Forelimb muscle (tissue), 1 donor: ENCODE measurements at regions not wholly inside any gene's neighbourhood (a gene's known extent, or its start where the extent isn't known, plus 50 kb on each side); places are given as distances from the start of the nearest gene placed in this dataset.

ENCODE experiments used
- DNase-seq: peaks from one replicate; pipeline ENCODE4 v3.0.0-alpha.2; 2013; ENCODE audit warnings: low read depth

DNA sequence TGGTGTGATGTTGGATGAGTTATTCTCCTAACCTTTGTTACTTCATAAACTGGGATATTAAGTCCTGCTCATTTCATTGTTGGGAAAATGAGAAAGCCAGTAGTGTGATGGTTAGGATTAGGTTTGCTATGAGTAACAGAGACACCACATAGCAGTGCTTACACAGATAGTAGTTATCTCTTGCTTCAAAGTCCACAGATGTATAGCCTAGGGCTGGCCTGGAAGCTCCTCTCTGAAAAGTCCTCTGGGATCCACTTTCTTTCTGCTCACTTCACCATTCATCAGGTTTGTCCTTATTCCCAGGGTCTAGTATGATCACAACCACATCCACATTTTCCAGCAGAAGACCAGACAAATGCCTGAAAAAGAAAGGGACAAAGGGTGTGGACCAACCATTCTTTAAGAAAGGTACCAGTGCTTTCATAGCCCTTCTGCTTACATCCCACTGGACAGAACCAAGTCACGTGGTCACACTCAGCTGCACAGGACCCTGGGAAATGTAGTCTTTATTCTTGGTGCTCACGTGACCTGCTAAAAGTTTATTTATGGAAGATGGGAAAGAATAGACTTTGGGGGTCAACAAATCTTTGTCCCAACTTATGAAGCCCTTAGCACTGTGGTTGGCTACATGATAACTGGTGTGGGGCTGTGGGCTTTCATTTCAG lies 108.9 kb downstream of the INSIG2 start:
- DNase-seq, result no peak

DNA sequence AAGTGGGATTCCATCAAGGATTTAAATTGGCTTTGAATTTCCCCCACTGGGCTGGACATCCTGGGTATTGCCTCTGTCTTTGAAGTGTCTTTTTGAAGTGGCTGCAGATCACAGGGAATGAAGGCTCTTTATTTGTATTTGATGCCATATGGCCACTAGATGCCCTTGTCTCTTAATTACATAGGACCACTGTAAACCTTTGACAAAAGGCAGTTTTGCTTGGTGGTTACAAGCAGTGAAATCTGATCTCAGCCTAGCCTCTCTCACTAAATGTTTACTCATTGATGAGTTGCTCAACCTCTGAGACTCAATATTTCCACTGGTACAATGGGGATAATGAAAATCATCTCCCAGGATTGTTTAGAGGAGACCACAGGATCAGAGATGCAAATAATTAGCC lies 102.2 kb downstream of the INSIG2 start:
- no peak for DNase-seq

DNA sequence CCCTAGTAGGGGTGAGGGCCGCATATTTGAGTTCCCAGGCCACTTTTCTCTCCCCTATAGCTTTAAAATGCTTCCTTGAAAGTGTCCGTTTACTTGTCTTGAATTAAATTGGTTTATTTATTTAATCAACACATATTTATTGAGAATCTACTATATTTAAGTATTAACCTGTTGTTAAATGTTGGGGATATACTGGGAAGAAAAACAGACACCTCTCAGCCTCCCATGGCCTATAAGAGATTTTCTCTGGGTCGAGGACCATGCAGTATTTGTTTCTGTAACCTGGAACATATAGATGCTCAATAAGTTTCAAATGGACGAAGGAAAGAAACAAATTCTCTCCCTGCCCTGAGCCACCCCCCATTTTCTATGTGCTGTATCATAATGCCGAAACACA lies 98.6 kb downstream of the INSIG2 start:
- DNase-seq, result no peak

DNA sequence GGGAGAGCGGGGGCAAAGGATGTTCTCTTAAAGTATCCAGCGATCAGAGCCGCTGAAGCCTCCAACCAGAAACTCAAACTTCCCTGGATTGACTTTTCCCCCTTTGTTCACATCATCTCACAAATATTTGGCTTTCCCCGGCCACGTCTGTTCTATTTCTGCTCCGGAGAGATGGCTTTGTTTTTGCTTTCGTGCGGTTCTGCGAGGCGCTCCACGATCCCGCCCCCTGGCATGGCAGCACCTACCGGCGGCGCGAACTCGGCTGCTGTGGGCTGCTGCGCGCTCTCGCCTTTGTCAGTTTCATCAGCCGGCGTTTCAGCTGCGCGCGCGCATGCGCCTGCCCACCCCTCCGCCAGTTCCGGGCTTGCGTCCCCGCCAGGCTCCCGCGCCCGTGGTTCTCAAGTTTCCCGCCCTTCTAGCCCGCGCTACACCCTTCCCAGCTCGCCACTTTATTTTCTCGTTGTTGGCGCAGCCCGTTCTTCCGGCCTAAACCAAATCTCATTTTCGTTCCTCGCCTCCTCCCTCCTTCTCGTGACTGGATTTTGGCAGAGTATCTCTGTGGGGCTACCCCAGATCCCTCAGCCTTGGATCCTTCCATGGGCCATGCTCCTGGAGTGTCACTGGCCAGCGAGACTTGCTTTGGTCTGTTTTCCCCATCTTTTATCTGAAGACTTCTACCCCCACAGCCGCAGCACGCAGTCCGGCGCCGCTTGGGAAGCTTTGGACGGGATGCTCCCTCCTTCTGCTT lies 98.0 kb downstream of the INSIG2 start:
- peak; percentile 63 for DNase-seq

DNA sequence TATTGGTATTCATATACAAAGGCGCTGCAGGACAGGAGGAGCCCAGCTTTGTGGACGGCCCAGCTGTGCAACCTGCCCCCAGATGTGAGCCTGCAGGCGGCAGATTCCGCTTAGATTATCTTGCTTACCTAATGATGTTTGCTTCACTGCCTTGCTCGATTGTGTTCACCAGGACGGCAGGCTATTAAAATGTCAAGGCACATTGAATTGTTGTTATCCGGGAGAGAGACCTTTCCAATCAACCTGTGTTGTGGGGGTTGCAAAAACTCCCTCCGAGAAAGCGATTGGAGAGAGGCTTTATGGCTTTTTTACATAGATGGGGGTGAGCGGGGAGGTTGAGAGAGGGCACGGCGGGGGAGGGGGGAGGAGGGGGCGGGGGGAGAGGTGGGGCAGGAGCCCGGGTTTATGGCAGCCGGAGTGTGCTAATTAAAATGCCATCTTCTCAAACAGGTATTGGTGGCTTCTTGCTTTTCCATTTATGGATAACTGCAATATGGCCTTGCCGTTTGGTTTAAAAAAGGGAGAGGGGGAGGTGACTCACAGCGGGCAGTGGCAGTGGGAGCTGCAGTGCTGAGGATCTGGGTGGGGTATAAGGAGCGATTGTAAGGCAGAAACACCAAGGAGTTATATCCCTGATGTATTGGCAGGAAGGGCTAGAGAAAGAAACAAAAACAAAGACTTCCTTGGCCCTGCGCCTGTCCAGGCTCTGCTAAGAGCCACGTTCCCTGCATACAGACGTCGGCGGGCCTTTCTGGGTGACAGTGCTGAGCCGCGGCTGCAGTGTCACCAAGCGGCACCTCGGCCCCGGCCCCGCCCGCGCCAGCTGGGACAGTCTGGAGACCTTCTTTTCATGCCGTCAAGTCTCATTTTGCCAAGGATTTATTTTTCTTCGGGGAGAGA lies 97.2 kb downstream of the INSIG2 start:
- DNase-seq, result no peak

DNA sequence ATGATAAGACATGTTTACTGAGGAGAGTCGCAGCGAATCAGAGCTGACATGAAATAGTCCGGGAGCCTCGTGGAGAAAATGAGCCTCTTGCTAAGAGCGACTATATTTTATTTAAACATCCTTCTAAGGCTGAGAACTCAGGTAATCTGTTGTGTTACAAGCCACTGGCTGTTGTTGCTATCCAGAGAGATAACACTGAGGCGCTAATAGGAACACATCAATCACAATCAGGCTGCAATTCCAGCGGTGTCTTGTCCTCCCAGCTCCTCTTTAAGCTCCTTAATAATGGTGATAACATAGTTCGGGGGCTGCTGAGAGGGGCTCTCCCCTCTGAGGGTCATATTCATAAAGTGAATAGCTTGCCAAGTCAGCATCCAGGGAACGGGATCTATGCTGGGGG lies 95.1 kb downstream of the INSIG2 start:
- DNase-seq, result no peak

DNA sequence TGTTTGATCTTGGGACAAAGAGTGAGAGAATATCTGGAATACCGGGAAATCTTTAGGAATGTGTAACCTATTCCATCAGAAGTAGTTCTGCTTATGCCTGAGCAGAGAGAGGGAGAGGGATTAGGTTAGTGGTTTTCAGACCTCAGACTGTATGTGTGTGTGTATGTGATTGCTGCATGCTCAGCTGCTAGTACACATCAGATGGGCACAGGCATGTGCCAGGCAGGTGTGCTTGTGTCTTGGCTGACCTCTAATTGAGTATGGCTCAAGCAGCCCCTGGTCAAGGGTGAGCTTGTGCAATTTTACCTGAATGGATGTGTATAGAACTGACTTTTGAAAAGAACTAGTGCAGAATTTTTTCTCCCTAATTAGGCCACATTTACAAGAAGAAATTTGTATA lies 91.2 kb downstream of the INSIG2 start:
- DNase-seq, result no peak

DNA sequence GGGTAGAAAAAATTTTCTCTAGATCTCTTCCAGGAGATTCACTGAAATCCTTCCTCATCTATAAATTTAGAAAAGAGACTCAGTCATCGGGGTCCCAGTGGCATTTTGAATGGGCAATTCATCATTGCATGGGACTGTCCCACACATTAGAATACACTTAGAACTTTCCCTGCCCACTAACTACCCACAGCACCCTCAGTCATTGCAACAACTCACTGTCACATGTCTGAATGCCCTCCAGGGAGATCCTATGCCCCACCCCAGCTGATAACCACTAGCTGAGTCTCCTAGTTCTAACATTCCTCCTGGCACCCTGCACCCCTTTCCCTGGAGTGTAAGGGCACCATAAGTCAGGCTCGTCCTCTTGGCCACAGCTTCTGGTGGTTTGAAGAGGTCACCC lies 89.6 kb downstream of the INSIG2 start:
- no peak for DNase-seq

DNA sequence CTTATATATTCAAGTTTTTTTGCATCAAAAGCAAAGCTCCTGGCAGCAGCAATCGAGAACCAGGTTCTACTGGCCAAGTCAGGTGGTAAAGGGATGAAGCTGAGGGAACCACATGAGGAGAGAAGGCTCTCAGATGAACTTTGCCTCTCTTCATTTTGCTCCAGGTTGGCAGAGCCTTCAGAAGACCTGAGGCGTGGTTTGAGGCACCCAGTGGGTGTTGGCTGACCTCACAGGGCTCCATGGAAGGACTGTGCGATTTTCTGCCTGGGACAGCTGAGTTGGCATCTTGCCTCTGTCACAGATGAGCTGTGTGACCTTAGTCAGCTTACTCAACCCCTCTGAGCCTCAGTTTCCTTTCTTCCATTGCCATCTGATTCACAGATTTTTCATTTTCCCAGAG lies 89.0 kb downstream of the INSIG2 start:
- DNase-seq, result no peak

DNA sequence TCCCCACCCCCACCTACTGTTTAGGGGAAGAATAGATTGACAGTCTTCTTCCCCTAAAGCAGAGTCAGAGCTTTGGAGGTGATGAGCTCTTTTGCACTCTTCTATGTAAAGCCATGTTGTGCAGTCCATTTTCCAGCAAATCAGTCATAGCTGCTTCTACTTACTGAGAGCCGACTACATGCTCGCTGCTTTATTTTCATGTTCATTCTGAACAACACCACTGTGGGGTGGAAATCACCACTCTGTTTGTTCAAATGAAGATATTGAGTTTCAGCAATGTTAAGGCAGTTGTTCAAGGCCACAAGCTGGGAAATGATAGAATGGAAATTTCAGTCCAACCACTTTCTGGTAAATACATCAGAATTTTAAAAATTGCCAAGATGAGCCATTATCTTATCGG lies 88.3 kb downstream of the INSIG2 start:
- no peak for DNase-seq

DNA sequence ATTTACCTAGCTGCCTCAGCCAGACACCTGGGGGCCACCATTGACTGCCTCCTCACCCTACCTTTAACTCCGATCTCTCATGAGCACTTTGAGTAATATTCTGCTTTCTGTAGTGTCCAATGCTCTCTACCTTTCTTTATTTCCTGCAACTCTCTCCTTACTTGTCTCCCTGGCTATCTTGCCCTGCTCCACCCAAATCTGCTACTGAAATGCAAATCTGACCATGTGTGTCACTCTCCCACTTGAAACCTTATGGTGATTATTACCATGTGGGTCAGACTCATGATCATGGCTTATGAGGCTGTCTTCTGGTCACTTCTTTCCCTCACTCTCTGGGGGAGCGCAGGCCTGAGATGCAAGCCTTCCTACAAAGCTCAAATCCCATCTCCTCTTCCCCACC lies 83.3 kb downstream of the INSIG2 start:
- no peak for DNase-seq

DNA sequence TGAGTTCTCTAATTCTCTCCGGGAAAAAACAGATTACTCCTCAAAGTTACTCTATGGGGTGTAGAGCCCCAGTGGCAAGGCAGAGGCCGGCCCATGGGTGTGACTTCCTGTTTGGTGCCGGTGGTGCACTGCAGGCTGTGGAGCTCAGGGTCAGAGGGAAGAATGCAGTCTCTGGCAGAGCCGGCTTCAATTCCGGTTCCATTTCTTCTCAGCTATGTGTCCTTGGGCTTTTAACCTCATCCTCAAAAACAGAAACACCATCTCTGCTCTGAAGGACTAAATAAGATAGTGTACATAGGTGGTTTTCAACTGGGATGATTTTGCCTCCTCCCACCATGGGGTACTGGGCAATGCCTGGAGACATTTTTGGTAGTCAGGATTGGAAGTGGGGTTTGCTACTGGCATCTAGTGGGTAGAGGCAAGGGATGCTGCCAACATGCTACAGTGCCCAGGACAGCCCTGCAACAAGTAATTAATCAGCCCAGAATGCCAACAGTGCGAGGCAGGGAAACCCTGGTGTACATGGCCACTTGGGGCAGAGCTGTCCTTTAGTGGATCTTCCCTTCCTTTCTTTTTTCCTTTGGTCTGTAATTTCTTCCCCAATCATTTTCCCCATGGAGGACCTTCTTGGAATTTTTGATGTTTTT lies 81.2 kb downstream of the INSIG2 start:
- DNase-seq, result no peak

DNA sequence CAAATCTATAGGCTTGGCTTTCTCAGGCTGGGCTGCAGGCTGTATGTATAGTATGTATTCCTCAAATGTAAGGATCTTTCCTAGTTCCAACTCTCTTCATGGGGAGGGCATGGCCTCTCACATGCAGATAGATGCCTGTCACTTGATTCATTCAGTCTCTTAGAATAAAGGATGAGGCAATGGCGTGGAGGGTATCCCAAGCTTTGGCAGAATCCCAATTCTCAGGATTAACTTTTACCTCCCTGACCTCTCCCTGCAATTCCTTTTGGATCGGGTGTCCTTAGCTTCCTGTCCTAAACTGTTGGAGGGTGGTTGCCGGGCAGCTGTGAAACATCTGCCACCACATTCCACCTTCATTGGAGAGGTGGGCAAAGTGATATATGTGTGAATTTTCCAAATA lies 80.3 kb downstream of the INSIG2 start:
- DNase-seq, result no peak

DNA sequence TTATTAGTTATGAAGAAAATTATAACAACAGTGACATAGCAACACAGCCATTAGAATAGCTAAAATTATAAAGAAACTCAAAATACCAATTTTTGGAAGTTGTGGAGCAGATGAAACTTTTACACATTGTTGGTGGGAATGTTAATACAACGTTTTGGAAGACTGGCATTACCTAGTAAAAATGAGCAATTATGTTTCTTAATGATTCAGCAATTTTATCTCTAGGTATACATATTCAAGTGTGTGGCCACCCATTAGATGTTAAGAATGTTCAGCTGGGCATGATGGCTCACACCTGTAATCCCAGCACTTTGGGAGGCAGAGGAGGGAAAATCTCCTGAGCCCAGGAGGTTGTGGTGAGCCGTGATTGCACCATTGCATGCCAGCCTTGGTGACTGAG lies 78.8 kb downstream of the INSIG2 start:
- no peak for DNase-seq

DNA sequence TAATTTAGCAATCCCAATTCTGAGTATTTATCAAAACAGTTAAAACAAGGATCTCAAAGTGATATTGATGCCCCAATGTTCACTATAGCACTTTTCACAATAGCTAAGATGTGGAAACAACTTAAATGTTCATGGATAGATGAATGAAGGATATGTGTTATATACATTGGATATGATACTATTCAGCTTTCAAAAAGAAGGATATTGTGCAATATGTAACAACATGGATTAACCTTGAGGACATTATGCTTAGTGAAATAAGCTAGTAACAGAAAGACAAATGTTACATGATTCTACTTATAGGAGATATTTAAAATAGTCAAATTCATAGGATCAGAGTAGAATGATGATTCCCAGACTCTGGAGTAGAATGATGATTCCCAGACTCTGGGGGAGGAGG lies 78.0 kb downstream of the INSIG2 start:
- no peak for DNase-seq

DNA sequence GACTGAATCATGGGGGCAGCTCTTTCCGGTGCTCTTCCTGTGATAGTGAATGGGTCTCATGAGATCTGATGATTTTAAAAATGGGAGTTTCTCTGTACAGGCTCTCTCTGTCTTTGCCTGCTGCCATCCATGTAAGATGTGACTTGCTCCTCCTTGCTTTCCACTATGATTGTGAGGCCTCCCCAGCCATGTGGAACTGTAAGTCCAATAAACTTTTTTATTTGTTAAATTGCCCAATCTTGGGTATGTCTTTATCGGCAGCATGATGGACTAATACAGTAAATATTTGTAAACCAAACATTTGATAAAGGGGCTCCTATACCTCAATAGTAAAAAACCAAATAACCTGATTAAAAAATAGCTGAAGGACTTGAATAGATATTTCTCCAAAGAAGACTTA lies 77.3 kb downstream of the INSIG2 start:
- DNase-seq, result no peak
